Stimulated activated naive CD8-positive, alpha-beta T cell treated with anti-CD3 and anti-CD28 coated beads, Interleukin-15, Interleukin-2, amounts not matched to agents 100 ng/mL and 50 ng/mL, for 24 hours (primary cell): ENCODE measurements at regions not wholly inside any gene's neighbourhood (a gene's known extent, or its start where the extent isn't known, plus 50 kb on each side); places are given as distances from the start of the nearest gene placed in this dataset.
"Not testable (repeated sequence)": the region's sequence is repeated elsewhere in the genome, so short reads cannot be mapped to it uniquely, and the experiment has no call there.

Experiments
- H3K27ac Mint-ChIP-seq: one replicate; pipeline ENCODE4 v1.8.0; 2021; ENCODE audit warnings: mild to moderate bottlenecking, mixed read lengths
- H3K27me3 Mint-ChIP-seq: one replicate; pipeline ENCODE4 v1.8.0; 2021; ENCODE audit warnings: mixed read lengths
- H3K36me3 Mint-ChIP-seq: one replicate; pipeline ENCODE4 v1.8.0; 2021; ENCODE audit warnings: low read depth, mixed read lengths
- H3K4me1 Mint-ChIP-seq: one replicate; pipeline ENCODE4 v1.8.0; 2021; ENCODE audit warnings: low read depth, mixed read lengths
- H3K4me3 Mint-ChIP-seq: one replicate; pipeline ENCODE4 v1.8.0; 2021; ENCODE audit warnings: mild to moderate bottlenecking, mixed read lengths
- H3K9me3 Mint-ChIP-seq: one replicate; pipeline ENCODE4 v1.8.0; 2021; ENCODE audit warnings: mixed read lengths

GRCh38 chr2:52365946-52366345 is 1334.0 kb upstream of the NRXN1 start:
- no peaks in the 10 kb centered on the region for H3K4me1 Mint-ChIP-seq
- H3K36me3 Mint-ChIP-seq: no peaks in the 10 kb centered on the region
- no peak overlapping the region for H3K27ac Mint-ChIP-seq
- no peaks in the 10 kb centered on the region for H3K27me3 Mint-ChIP-seq
- no peak overlapping the region for H3K4me3 Mint-ChIP-seq
- H3K9me3 Mint-ChIP-seq: peaks cover 9% of the 10 kb centered on the region

- H3K4me1 Mint-ChIP-seq: no peaks in the 10 kb centered on the region
- H3K27me3 Mint-ChIP-seq: no peaks in the 10 kb centered on the region
- H3K9me3 Mint-ChIP-seq: peaks cover 10% of the 10 kb centered on the region
- no peaks in the 10 kb centered on the region for H3K36me3 Mint-ChIP-seq
- H3K4me3 Mint-ChIP-seq: no peak overlapping the region
- no peak overlapping the region for H3K27ac Mint-ChIP-seq
Observed at GRCh38 chr2:52356556-52356955, 1324.6 kb upstream of the NRXN1 start.

DNA sequence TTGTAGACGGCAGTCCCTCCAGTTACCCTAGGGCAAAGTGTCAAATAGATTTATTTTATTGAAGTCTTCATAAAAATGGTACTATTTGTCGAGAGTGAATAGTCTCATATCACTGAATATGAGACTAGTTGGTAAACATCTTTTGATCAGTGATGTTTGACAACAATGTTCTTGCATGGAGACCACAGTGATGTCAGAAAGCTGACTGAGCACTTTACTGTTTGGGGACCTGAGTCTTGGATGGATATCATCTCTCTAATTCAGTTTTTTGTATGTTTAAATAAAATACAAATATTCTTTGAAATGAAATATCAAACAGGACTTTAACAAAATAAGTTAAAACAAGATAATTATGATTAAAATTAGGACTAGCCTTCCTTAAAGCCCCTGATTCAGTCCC is 1315.4 kb upstream of the NRXN1 start:
- Mint-ChIP-seq H3K4me1 (no peaks in the 10 kb centered on the region), H3K9me3 (peaks cover 13% of the 10 kb centered on the region), H3K27ac (no peak overlapping the region), H3K36me3 (no peaks in the 10 kb centered on the region), H3K27me3 (no peaks in the 10 kb centered on the region), H3K4me3 (no peak overlapping the region)

DNA sequence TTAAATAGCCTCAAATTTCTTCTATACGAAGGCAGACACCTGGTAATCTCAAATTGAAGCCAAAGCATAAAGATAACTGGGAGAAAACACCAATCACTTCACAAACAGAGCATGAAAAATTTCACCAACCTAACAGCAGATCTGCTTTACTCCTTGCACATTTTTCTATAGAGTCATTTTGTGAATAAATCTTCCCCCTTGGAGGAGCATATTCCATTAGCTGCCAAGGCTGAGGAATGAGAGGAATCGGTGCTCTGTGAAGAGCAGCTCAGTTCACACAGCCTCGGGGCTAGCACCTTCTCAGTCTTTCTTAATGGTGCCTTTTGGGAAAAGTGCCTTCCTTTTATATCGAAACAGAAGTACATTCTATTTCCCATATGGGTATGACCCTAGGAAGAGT is 1313.7 kb upstream of the NRXN1 start:
- H3K4me3 Mint-ChIP-seq: no peak overlapping the region
- H3K27me3 Mint-ChIP-seq: no peaks in the 10 kb centered on the region
- no peak overlapping the region for H3K27ac Mint-ChIP-seq
- H3K36me3 Mint-ChIP-seq: no peaks in the 10 kb centered on the region
- no peaks in the 10 kb centered on the region for H3K4me1 Mint-ChIP-seq
- peaks cover 13% of the 10 kb centered on the region for H3K9me3 Mint-ChIP-seq

DNA sequence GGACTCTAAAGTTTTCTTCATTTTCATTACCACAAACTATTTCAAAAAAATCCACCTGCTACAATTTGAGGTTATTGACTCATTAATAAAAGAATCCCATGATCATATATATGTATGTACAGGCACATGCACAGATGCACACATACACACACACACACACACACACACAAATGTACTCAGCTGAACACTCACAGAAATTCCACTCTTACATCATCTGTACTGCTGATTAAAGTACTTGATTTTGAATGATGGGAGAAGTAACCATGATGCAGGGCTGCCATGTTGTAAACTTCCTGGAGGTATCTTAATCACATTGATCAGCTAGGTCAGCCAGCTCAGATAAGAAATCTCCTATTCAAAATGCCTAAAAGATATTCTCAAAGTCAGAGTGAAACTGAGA is 1313.2 kb upstream of the NRXN1 start:
- H3K27me3 Mint-ChIP-seq: no peaks in the 10 kb centered on the region
- peaks cover 12% of the 10 kb centered on the region for H3K9me3 Mint-ChIP-seq
- no peak overlapping the region for H3K27ac Mint-ChIP-seq
- H3K36me3 Mint-ChIP-seq: no peaks in the 10 kb centered on the region
- no peak overlapping the region for H3K4me3 Mint-ChIP-seq
- no peaks in the 10 kb centered on the region for H3K4me1 Mint-ChIP-seq

DNA sequence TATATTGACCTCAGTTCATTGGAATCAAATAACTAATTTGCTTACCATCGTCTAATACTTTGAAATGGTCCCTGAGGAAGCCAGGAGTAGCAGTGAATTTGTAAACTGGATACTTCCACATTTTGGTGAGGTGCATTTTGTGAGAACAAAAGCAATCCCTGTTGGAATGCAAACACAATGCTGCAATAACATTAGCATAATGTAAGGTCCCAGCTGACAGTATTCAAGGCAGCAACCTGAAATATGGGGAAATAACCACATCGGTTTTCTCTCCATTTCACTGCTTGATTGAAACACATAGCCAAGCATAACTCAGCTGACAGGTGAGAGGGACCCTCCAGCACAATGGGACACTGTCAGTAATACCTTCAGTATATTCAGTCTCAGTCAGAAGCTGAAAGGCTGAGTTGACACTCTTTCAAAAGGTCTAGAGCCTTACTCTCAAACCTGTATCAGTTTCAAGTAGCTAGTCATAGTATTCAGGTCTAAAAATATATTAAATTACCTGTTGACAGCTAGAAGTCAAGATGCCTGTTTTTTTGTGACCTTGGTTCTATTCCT is 1311.9 kb upstream of the NRXN1 start:
- no peak overlapping the region for H3K27ac Mint-ChIP-seq
- no peak overlapping the region for H3K4me3 Mint-ChIP-seq
- no peaks in the 10 kb centered on the region for H3K4me1 Mint-ChIP-seq
- no peaks in the 10 kb centered on the region for H3K36me3 Mint-ChIP-seq
- peaks cover 6% of the 10 kb centered on the region for H3K9me3 Mint-ChIP-seq
- no peaks in the 10 kb centered on the region for H3K27me3 Mint-ChIP-seq

DNA sequence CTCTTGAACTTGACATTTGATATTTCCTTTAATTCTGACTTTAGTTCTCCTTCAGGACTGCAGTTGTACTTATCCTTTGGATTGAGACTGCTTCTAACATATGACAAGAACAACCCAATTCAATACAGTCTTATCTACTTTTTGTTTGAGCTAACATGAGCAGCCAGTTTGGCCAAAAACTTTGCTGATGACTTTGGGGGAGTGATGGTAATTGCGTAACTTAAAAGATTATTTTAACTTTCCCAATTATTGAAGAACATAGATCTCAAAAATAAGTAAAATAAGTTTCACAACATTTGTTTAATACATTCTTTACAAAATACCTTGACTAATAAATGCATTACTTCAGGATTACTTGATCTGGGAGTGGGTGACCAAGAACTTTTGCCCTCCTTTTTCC is 1311.1 kb upstream of the NRXN1 start:
- Mint-ChIP-seq H3K9me3 (peaks cover 6% of the 10 kb centered on the region), H3K4me3 (no peak overlapping the region), H3K27ac (no peak overlapping the region), H3K36me3 (no peaks in the 10 kb centered on the region), H3K4me1 (no peaks in the 10 kb centered on the region), H3K27me3 (no peaks in the 10 kb centered on the region)

- no peaks in the 10 kb centered on the region for H3K4me1 Mint-ChIP-seq
- H3K4me3 Mint-ChIP-seq: no peak overlapping the region
- peaks cover 6% of the 10 kb centered on the region for H3K9me3 Mint-ChIP-seq
- no peaks in the 10 kb centered on the region for H3K27me3 Mint-ChIP-seq
- no peak overlapping the region for H3K27ac Mint-ChIP-seq
- no peaks in the 10 kb centered on the region for H3K36me3 Mint-ChIP-seq
Observed at GRCh38 chr2:52342458-52342857, 1310.5 kb upstream of the NRXN1 start.

DNA sequence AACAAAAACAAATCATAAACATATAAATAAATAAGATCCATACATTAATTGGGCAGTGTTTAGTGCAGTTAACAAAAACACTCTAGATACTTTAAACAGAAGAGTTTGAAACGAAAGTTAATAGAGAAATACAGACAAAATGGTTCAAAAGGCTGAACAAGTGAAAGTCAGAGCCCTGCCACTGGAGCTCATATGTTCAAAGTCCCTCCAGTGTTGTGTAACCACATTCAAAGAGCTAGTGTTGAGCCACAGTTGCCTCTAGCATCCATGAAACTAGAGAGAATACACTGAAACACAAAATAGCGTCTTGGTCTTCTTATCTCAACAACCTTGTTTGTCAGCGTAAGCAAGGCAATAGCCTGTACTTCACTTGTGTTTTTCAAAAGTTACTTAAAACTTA is 1309.8 kb upstream of the NRXN1 start:
- H3K4me3 Mint-ChIP-seq: no peak overlapping the region
- no peaks in the 10 kb centered on the region for H3K4me1 Mint-ChIP-seq
- no peak overlapping the region for H3K27ac Mint-ChIP-seq
- no peaks in the 10 kb centered on the region for H3K36me3 Mint-ChIP-seq
- H3K27me3 Mint-ChIP-seq: no peaks in the 10 kb centered on the region
- H3K9me3 Mint-ChIP-seq: peaks cover 6% of the 10 kb centered on the region

GRCh38 chr2:52340171-52340570 is 1308.2 kb upstream of the NRXN1 start:
- H3K27me3 Mint-ChIP-seq: no peaks in the 10 kb centered on the region
- H3K36me3 Mint-ChIP-seq: no peaks in the 10 kb centered on the region
- no peak overlapping the region for H3K27ac Mint-ChIP-seq
- no peaks in the 10 kb centered on the region for H3K4me1 Mint-ChIP-seq
- H3K4me3 Mint-ChIP-seq: no peak overlapping the region
- no peaks in the 10 kb centered on the region for H3K9me3 Mint-ChIP-seq

- H3K27ac Mint-ChIP-seq, H3K9me3 Mint-ChIP-seq, H3K4me1 Mint-ChIP-seq, H3K27me3 Mint-ChIP-seq, H3K36me3 Mint-ChIP-seq, H3K4me3 Mint-ChIP-seq: not testable (repeated sequence)
Observed at GRCh38 chr2:52337786-52338185, 1305.9 kb upstream of the NRXN1 start.

DNA sequence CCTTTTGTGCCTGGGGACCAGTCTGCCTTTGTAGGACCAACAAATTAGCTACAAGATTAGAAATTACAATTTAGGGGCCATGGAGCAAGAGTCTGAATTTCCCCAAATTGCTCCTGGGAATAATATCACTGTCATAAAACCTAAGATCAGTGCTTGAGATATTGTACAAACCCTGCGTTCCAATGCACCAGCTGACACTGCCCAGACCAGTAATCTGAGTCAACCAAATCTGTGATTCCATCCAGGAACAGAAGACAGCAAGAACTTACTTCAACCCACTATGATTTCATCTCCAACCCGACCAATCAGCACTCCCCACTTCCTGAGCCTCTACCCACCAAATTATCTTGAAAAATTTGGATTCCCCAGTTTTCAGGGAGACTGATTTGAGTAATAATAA is 1305.0 kb upstream of the NRXN1 start:
- Mint-ChIP-seq H3K9me3 (no peaks in the 10 kb centered on the region), H3K27ac (no peak overlapping the region), H3K4me1 (no peaks in the 10 kb centered on the region), H3K36me3 (no peaks in the 10 kb centered on the region), H3K4me3 (no peak overlapping the region), H3K27me3 (no peaks in the 10 kb centered on the region)

- Mint-ChIP-seq H3K27me3 (no peaks in the 10 kb centered on the region), H3K9me3 (no peaks in the 10 kb centered on the region), H3K27ac (no peak overlapping the region), H3K4me3 (no peak overlapping the region), H3K36me3 (no peaks in the 10 kb centered on the region), H3K4me1 (no peaks in the 10 kb centered on the region)
Observed at GRCh38 chr2:52335727-52336126, 1303.8 kb upstream of the NRXN1 start.

DNA sequence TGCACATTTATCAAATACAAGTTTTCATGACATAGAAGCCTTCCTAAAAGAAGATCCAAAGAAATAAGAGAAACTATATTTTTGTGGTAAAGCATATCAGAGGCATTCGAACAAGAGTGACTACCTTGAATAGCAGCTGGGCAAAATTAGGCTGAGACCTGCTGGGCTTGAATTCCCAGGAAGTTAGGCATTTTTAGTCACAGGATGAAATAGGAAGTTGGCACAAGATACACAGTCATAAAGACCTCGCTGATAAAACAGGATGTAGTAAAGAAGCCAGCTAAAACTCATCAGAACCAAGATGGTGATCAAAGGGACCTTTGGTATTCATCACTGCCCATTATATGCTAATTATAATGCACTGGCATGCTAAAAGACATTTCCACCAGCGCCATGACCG is 1302.3 kb upstream of the NRXN1 start:
- Mint-ChIP-seq H3K27ac (no peak overlapping the region), H3K4me1 (no peaks in the 10 kb centered on the region), H3K27me3 (no peaks in the 10 kb centered on the region), H3K9me3 (peaks cover under 1% of the 10 kb centered on the region), H3K36me3 (no peaks in the 10 kb centered on the region), H3K4me3 (no peak overlapping the region)

- no peak overlapping the region for H3K4me3 Mint-ChIP-seq
- H3K9me3 Mint-ChIP-seq: peaks cover 19% of the 10 kb centered on the region
- no peaks in the 10 kb centered on the region for H3K4me1 Mint-ChIP-seq
- no peak overlapping the region for H3K27ac Mint-ChIP-seq
- no peaks in the 10 kb centered on the region for H3K36me3 Mint-ChIP-seq
- H3K27me3 Mint-ChIP-seq: no peaks in the 10 kb centered on the region
Observed at GRCh38 chr2:52327641-52328040, 1295.7 kb upstream of the NRXN1 start.

- H3K27me3 Mint-ChIP-seq: no peaks in the 10 kb centered on the region
- no peak overlapping the region for H3K27ac Mint-ChIP-seq
- no peaks in the 10 kb centered on the region for H3K36me3 Mint-ChIP-seq
- peaks cover 10% of the 10 kb centered on the region for H3K9me3 Mint-ChIP-seq
- no peaks in the 10 kb centered on the region for H3K4me1 Mint-ChIP-seq
- no peak overlapping the region for H3K4me3 Mint-ChIP-seq
Observed at GRCh38 chr2:52314231-52314630, 1282.3 kb upstream of the NRXN1 start.
